ENCODE measurements at regions not wholly inside any gene's neighbourhood (a gene's known extent, or its start where the extent isn't known, plus 50 kb on each side); places are given as distances from the start of the nearest gene placed in this dataset.

DNA sequence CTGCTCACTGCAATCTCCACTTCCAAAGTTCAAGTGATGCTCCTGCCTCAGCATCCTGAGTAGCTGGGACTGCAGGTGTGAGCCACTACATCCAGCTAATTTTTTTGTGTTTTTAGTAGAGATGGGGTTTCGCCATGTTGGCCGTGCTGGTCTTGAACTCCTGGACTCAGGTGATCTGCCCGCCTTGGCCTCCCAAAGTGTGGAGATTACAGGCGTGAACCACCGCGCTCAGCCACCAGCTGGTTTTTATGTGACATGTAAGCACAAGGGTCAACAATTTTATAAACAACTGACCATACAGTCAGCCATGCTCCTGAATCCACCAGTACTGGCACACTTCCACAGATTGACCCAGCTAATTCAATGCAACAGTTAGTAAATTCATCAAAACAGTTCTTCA lies 526.3 kb upstream of the LRRC4C start:
- Mint-ChIP-seq H3K4me1 (no peaks in the 10 kb centered on the region), H3K27me3 (ENCODE audit: low read depth, poor library complexity) (no peaks in the 10 kb centered on the region), H3K27ac (no peak overlapping the region), H3K36me3 (ENCODE audit: low read depth) (no peaks in the 10 kb centered on the region), H3K4me3 (no peak overlapping the region), H3K9me3 (no peaks in the 10 kb centered on the region)
- no peak for DNase-seq
- TF ChIP-seq, protein P1, sequence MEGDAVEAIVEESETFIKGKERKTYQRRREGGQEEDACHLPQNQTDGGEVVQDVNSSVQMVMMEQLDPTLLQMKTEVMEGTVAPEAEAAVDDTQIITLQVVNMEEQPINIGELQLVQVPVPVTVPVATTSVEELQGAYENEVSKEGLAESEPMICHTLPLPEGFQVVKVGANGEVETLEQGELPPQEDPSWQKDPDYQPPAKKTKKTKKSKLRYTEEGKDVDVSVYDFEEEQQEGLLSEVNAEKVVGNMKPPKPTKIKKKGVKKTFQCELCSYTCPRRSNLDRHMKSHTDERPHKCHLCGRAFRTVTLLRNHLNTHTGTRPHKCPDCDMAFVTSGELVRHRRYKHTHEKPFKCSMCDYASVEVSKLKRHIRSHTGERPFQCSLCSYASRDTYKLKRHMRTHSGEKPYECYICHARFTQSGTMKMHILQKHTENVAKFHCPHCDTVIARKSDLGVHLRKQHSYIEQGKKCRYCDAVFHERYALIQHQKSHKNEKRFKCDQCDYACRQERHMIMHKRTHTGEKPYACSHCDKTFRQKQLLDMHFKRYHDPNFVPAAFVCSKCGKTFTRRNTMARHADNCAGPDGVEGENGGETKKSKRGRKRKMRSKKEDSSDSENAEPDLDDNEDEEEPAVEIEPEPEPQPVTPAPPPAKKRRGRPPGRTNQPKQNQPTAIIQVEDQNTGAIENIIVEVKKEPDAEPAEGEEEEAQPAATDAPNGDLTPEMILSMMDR (IDR thresholded peaks at IDR 0.05) = no peak

DNA sequence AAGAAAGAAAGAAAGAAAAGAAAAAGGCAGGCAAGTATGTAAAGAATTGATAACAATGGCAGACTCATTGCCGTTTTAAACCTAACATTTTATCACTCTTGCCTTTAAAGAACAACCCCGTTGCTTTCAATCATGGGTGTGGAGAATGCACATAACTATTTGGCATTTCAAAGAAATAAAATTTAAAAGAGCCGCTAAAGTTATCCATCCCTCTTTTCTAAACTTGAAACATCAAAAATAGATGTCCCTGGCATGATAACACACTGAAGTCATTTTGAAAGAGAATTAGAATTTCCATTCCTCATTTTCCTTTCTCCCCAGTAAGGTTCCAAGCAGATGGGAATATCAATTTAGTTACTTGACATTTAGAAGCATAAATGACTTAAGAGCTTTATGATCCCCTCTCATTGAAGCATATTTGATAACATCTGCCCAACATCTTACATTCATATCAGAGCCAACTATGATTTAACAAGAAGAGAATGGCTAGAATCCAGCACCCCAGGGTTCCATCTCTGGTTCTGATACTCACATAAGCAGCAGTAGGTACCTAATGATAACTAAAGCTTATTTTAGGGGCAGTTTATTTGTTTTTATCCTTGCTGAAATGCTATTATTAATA lies 529.6 kb upstream of the LRRC4C start:
- Mint-ChIP-seq H3K27me3 (ENCODE audit: low read depth, poor library complexity) (no peaks in the 10 kb centered on the region), H3K27ac (no peak overlapping the region), H3K9me3 (no peaks in the 10 kb centered on the region), H3K4me1 (peaks cover under 1% of the 10 kb centered on the region), H3K4me3 (no peak overlapping the region), H3K36me3 (ENCODE audit: low read depth) (no peaks in the 10 kb centered on the region)
- no peak for DNase-seq
- TF ChIP-seq, protein P1 (IDR thresholded peaks at IDR 0.05) = no peak

DNA sequence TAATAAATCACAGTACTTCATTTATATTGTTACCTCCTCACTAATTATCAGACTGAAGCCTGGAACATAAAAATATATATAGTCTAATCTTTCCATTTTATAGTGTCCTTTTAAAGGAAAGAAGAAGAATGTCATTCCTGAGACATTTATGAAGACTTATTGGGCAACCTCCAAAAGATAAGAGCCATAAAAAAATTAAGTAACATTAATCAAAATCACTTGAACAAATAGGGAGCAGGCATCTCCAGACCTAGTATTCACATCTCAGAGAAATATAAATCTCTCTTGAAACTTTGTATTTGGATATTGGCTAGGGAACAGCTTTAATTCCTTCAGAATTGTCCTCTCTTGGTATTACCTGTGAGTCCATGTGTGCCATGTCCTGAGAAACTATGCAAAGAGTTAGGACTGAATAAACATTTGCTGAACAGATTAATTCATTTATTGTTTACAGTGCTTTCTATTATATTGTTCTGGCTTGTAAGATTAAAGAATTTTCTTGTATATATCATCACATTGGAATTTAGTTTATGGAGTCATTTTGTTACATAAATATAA lies 530.5 kb upstream of the LRRC4C start:
- no peaks in the 10 kb centered on the region for H3K9me3 Mint-ChIP-seq
- DNase-seq = no peak
- TF ChIP-seq, protein P1 (IDR thresholded peaks at IDR 0.05) = no peak
- no peaks in the 10 kb centered on the region for H3K27me3 Mint-ChIP-seq (ENCODE audit: low read depth, poor library complexity)
- H3K36me3 Mint-ChIP-seq (ENCODE audit: low read depth) = no peaks in the 10 kb centered on the region
- H3K4me3 Mint-ChIP-seq = no peak overlapping the region
- H3K27ac Mint-ChIP-seq = no peak overlapping the region
- H3K4me1 Mint-ChIP-seq = peaks cover 5% of the 10 kb centered on the region

DNA sequence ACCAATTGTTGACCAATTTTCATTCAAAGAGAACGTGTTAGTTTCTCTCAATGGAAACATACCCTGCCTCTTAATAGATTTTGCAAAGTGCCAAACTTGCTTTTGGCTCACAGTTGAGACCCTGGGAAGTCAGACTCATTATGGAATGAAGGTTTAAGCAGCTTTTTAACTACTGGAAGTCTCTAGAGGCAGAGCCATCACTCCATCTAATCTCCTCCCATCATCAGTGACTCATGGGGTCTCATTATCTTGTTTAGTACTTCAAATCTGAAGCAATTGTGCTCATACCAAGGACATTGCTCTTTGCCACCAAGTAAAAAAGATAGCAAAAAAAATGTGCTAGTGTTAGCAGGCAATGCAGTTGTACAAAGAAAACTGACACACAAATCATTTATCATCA lies 537.1 kb upstream of the LRRC4C start:
- Mint-ChIP-seq H3K4me3 (no peak overlapping the region), H3K36me3 (ENCODE audit: low read depth) (no peaks in the 10 kb centered on the region), H3K27me3 (ENCODE audit: low read depth, poor library complexity) (no peaks in the 10 kb centered on the region), H3K27ac (no peak overlapping the region), H3K4me1 (peaks cover 5% of the 10 kb centered on the region), H3K9me3 (no peaks in the 10 kb centered on the region)
- TF ChIP-seq, protein P1 (IDR thresholded peaks at IDR 0.05) = no peak
- DNase-seq = no peak

DNA sequence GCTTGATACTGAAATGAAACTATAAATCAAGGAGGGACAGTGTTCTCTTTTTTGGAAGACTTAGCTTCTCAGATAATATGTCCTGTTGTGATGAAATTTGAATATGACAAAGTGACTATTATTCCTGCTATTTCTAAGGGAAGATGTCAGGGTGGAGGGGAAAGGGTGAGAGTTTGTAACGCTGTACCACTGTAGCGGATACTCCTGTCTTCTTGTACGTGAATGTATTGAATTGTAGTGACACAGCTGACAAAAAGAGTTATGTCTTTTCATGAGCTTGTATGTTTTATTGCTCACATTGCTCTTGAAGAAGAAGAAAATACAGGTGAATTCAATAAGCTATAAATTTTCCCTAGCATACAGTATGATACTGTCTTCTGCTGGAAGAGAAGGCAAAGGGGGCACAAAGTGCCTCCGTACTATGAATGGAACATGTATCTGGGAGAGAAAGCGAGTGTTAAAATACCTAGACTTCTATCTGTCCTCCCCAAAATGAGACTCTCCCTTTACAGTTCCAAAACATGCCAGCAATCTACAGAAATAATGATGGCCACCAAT lies 538.5 kb upstream of the LRRC4C start:
- H3K9me3 Mint-ChIP-seq = no peaks in the 10 kb centered on the region
- H3K4me3 Mint-ChIP-seq = no peak overlapping the region
- DNase-seq = no peak
- peaks cover 5% of the 10 kb centered on the region for H3K4me1 Mint-ChIP-seq
- no peak overlapping the region for H3K27ac Mint-ChIP-seq
- TF ChIP-seq, protein P1 (IDR thresholded peaks at IDR 0.05) = no peak
- no peaks in the 10 kb centered on the region for H3K27me3 Mint-ChIP-seq (ENCODE audit: low read depth, poor library complexity)
- no peaks in the 10 kb centered on the region for H3K36me3 Mint-ChIP-seq (ENCODE audit: low read depth)

DNA sequence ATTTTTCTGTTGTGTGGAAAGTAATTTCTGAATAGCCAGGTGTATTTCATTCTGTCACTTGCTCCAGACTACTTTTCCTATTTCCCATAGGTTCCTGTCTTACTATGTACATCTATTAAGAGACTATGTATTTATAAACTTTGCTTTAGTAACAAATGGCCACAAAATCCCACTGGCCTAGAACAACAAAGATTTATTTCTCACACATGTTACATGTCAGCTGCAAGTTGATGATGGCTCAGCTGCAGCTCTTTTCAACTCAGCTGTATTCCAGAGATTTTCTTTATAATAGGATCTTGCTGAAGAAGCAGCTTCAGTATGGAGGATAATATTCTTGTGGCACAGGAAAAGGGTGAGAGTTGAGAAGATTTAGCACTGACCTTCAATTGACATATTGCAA lies 539.6 kb upstream of the LRRC4C start:
- Mint-ChIP-seq H3K4me1 (peaks cover 5% of the 10 kb centered on the region), H3K27me3 (ENCODE audit: low read depth, poor library complexity) (no peaks in the 10 kb centered on the region), H3K4me3 (no peak overlapping the region), H3K27ac (no peak overlapping the region), H3K36me3 (ENCODE audit: low read depth) (no peaks in the 10 kb centered on the region), H3K9me3 (no peaks in the 10 kb centered on the region)
- no peak for DNase-seq
- TF ChIP-seq, protein P1 (IDR thresholded peaks at IDR 0.05) = no peak
